ENCODE measurements at regions not wholly inside any gene's neighbourhood (a gene's known extent, or its start where the extent isn't known, plus 50 kb on each side); places are given as distances from the start of the nearest gene placed in this dataset.

- TF ChIP-seq CTCF (IDR thresholded peaks at IDR 0.05) = no peak
- TF ChIP-seq EZH2phosphoT487 (IDR thresholded peaks at IDR 0.05) = no peak
These were observed 147.1 kb downstream of the ZNF674 start for GRCh38 chrX:46398126-46398525.

Measured in neural progenitor cell (in vitro differentiated cells).